ENCODE measurements at regions not wholly inside any gene's neighbourhood (a gene's known extent, or its start where the extent isn't known, plus 50 kb on each side); places are given as distances from the start of the nearest gene placed in this dataset.

DNA sequence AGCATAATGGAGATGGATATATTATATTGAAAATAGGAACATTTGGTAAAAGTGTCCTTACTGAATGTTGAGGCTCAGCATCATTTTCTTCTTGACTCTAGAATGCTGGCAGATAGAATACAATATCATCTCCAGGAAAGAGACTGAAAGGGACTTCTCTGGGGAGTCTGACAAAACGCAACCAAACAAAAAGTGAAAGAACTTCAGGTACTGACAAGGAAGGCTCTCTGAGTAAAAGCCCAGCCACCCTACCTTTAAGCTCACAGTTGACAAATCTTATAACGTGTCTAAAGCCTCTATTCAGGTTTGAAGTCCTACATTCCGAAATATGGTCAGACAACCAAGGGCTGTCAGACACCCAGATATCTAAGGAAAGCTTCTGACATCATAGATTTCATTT lies 590.8 kb downstream of the SOX6 start:
- Mint-ChIP-seq H3K27ac (no peak overlapping the region), H3K27me3 (ENCODE audit: insufficient read depth) (no peaks in the 10 kb centered on the region; the same call in 1 of the 2 replicates), H3K4me3 (no peak overlapping the region), H3K9me3 (peaks cover 18% of the 10 kb centered on the region), H3K4me1 (ENCODE audit: low read depth) (no peaks in the 10 kb centered on the region), H3K36me3 (ENCODE audit: low read depth) (0 out of 2 replicates have a peak, but pooled peaks cover 3% of the 10 kb centered on the region)
- no peak for DNase-seq
- no peak for TF ChIP-seq CTCF (IDR thresholded peaks at IDR 0.05)

GRCh38 chr11:15768321-15768720 lies 588.0 kb downstream of the SOX6 start:
- Mint-ChIP-seq H3K9me3 (peaks cover 22% of the 10 kb centered on the region), H3K27ac (no peak overlapping the region), H3K4me3 (no peak overlapping the region), H3K27me3 (ENCODE audit: insufficient read depth) (peaks cover 3% of the 10 kb centered on the region; the same call in 1 of the 2 replicates), H3K36me3 (ENCODE audit: low read depth) (no peaks in the 10 kb centered on the region), H3K4me1 (ENCODE audit: low read depth) (no peaks in the 10 kb centered on the region)
- TF ChIP-seq CTCF (IDR thresholded peaks at IDR 0.05): no peak
- no peak for DNase-seq

DNA sequence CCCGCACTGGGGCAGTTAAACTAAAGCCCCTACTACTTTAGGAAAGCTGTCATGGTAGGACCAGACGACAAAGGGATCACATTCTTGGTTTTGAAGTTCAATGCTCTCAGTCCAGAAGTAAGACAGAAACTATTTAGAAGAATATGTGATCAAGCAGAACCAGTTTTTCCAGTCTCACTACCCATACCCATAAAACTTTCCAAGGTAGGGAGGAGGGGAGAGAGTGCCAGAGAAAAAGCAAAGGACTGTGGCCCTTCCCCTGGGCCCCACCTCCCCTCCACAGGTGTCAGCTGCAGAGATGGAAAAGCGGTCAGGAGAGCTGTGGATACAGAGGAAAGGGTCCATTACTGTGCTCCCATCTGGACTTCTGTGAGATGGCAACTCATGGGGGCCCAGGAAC lies 587.1 kb downstream of the SOX6 start:
- Mint-ChIP-seq H3K27ac (no peak overlapping the region), H3K27me3 (ENCODE audit: insufficient read depth) (peaks cover 3% of the 10 kb centered on the region; the same call in 1 of the 2 replicates), H3K4me1 (ENCODE audit: low read depth) (no peaks in the 10 kb centered on the region), H3K4me3 (no peak overlapping the region), H3K9me3 (peaks cover 28% of the 10 kb centered on the region), H3K36me3 (ENCODE audit: low read depth) (no peaks in the 10 kb centered on the region)
- no peak for DNase-seq
- no peak for TF ChIP-seq CTCF (IDR thresholded peaks at IDR 0.05)

DNA sequence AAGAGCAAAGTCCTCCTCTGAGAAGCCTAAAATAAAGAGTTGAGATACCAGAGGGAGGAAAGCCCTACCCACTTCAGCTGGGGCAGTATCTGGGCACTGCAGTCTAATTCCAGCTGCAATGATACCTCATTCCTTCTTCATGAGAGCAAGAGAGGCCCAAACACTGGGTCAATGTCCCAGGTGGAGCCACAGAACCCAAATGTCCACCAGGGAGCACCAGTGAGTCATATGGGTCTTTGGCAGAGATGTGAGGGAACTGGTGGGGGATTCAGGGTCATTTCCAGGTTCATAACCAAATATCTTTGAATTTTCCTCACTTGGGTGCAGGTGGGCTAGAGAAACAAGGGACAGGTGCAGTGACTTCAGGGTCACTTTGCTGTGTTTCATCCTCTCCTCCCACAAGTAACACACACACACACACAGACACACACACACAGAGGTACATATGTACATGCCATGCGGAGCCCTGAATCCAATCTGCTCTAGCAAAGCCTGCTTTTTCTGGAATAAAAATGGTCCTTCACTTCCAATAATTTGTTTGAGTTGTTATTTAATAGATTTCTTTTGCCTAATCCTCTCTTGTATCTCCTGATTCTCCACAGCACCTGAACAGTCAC lies 585.4 kb downstream of the SOX6 start:
- no peaks in the 10 kb centered on the region for H3K4me1 Mint-ChIP-seq (ENCODE audit: low read depth)
- TF ChIP-seq CTCF (IDR thresholded peaks at IDR 0.05): peak; percentile 69; the same call in 1 of the 2 replicates
- peaks cover 6% of the 10 kb centered on the region; the same call in 1 of the 2 replicates for H3K27me3 Mint-ChIP-seq (ENCODE audit: insufficient read depth)
- H3K27ac Mint-ChIP-seq: no peak overlapping the region
- H3K4me3 Mint-ChIP-seq: no peak overlapping the region
- no peaks in the 10 kb centered on the region for H3K36me3 Mint-ChIP-seq (ENCODE audit: low read depth)
- H3K9me3 Mint-ChIP-seq: peaks cover 30% of the 10 kb centered on the region
- no peak for DNase-seq

DNA sequence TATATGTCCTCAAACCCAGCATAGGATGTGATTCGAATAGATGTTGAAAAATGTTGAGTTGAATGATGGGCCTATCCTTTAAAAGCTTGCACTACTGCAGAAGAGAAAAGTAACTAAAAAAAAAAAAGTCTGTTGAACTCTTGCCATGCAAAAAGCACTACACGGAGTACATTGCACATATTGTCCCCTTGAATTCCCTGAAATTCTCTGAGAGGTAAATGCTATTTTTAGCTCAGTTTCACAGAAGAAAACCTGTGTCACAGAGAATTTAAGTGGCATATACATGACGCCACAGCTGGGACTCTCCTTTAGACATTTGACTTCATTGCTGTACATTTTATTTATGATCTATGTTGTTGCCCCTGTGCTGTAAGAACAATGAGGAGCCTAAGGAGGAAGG lies 583.8 kb downstream of the SOX6 start:
- no peaks in the 10 kb centered on the region for H3K36me3 Mint-ChIP-seq (ENCODE audit: low read depth)
- H3K9me3 Mint-ChIP-seq: peaks cover 26% of the 10 kb centered on the region
- no peak overlapping the region for H3K4me3 Mint-ChIP-seq
- H3K27ac Mint-ChIP-seq: no peak overlapping the region
- H3K27me3 Mint-ChIP-seq (ENCODE audit: insufficient read depth): peaks cover 10% of the 10 kb centered on the region; the same call in 1 of the 2 replicates
- H3K4me1 Mint-ChIP-seq (ENCODE audit: low read depth): no peaks in the 10 kb centered on the region
- no peak for DNase-seq
- no peak for TF ChIP-seq CTCF (IDR thresholded peaks at IDR 0.05)

Data from HFFc6 (cell line).